A549 (cell line): ENCODE measurements at regions not wholly inside any gene's neighbourhood (a gene's known extent, or its start where the extent isn't known, plus 50 kb on each side); places are given as distances from the start of the nearest gene placed in this dataset.

Experiments used
- CEBPB ChIP-seq, 2 experiments: fragments of >200 bp in 1 of 2; sonication (Bioruptor Twin) in 1 of 2; formaldehyde crosslinking in 1 of 2; IDR thresholded peaks; 2 replicates each; pipeline ENCODE4 v1.6.1; 2012 to 2016
- CTCF ChIP-seq: fragments of >200 bp; sonication (Bioruptor Twin); formaldehyde crosslinking; IDR thresholded peaks from 3 replicates; pipeline ENCODE4 v1.5.1; 2016
- FOSL2 ChIP-seq, 2 experiments: fragments of 450-650 bp in 1 of 2; fragments of >200 bp in 1 of 2; sonication (Bioruptor Twin) in 1 of 2; formaldehyde crosslinking; IDR thresholded peaks; 2 replicates each; pipeline versions ENCODE4 v1.5.0 to v1.6.1; 2016 to 2020; ENCODE audit warnings: mild to moderate bottlenecking in 1 of 2, moderate library complexity in 1 of 2
- MAX ChIP-seq: IDR thresholded peaks from 2 replicates; pipeline ENCODE4 v1.6.1; 2012
- NR3C1 ChIP-seq: fragments of >200 bp; sonication (Bioruptor Twin); formaldehyde crosslinking; IDR thresholded peaks from 3 replicates; pipeline ENCODE4 v1.6.1; 2017
- PBX3 ChIP-seq: IDR thresholded peaks from 2 replicates; pipeline ENCODE4 v1.6.1; 2012
- POLR2AphosphoS2 ChIP-seq: conservative IDR thresholded peaks from 2 replicates; pipeline ENCODE4 v1.6.1; 2012; ENCODE audit warnings: low read length, improper control_type of control experiment, inconsistent platforms
- TP53 ChIP-seq: fragments of 250-450 bp; sonication (Bioruptor Pico); IDR thresholded peaks from 2 replicates; pipeline ENCODE4 v1.5.0; 2021; ENCODE audit warnings: mild to moderate bottlenecking, moderate library complexity

- no peak for TF ChIP-seq CTCF
- TF ChIP-seq PBX3: no peak
- no peak for TF ChIP-seq MAX
- no peak for TF ChIP-seq CEBPB (IDR thresholded peaks at IDR 0.05)
- no peak for TF ChIP-seq NR3C1
- no peak for TF ChIP-seq POLR2AphosphoS2
- no peak for TF ChIP-seq FOSL2 (IDR thresholded peaks at IDR 0.05)
- TF ChIP-seq FOSL2 (CRISPR knock-in tag; IDR thresholded peaks at IDR 0.05): no peak
- no peak for TF ChIP-seq TP53
Observed at GRCh38 chr20:18922898-18923297, 109.3 kb downstream of the SCP2D1 start.
